ENCODE measurements at regions not wholly inside any gene's neighbourhood (a gene's known extent, or its start where the extent isn't known, plus 50 kb on each side); places are given as distances from the start of the nearest gene placed in this dataset.

GRCh38 chr12:125259178-125259867 is 194.1 kb downstream of the AACS start (continued):
- no peak for TF ChIP-seq CTCF (IDR thresholded peaks at IDR 0.05)
- TF ChIP-seq ZNF121 (CRISPR knock-in tag; IDR thresholded peaks at IDR 0.05): no peak
- TF ChIP-seq E2F5 (CRISPR knock-in tag; IDR thresholded peaks at IDR 0.05): no peak
- TF ChIP-seq TP53 (CRISPR knock-in tag; IDR thresholded peaks at IDR 0.05): no peak

GRCh38 chr12:125262851-125263250 is 197.6 kb downstream of the AACS start:
- ChIA-PET POLR2A (no interaction called here), CTCF (interaction anchor here (1.3 kb wide), 1 partner anchor 52 kb away, joined by 4 read pairs; no protein-coding TSS in a partner anchor)
- no peaks in the 10 kb centered on the region for H3K27me3 Mint-ChIP-seq (ENCODE audit: low read depth)
- peaks cover 24% of the 10 kb centered on the region for H3K36me3 Mint-ChIP-seq
- no peak for DNase-seq (ENCODE audit: low spot score)
- TF ChIP-seq SMAD4 (CRISPR knock-in tag; IDR thresholded peaks at IDR 0.05) (no peak), GRHL2 (CRISPR knock-in tag; IDR thresholded peaks at IDR 0.05; ENCODE audit: insufficient replicate concordance, severe bottlenecking) (no peak), ZNF281 (CRISPR knock-in tag; IDR thresholded peaks at IDR 0.05) (no peak), OVOL2 (CRISPR knock-in tag; IDR thresholded peaks at IDR 0.05; ENCODE audit: borderline replicate concordance) (no peak), ATF3 (CRISPR knock-in tag; conservative IDR thresholded peaks at IDR 0.05) (no peak), ZNF396 (CRISPR knock-in tag; IDR thresholded peaks at IDR 0.05; ENCODE audit: borderline replicate concordance) (no peak), ZNF121 (CRISPR knock-in tag; IDR thresholded peaks at IDR 0.05) (no peak), PREB (CRISPR knock-in tag; IDR thresholded peaks at IDR 0.05; ENCODE audit: borderline replicate concordance) (no peak), ATF2 (CRISPR knock-in tag; IDR thresholded peaks at IDR 0.05; ENCODE audit: borderline replicate concordance, low read depth) (no peak), FOXJ3 (CRISPR knock-in tag; IDR thresholded peaks at IDR 0.05; ENCODE audit: borderline replicate concordance) (no peak), CREM (CRISPR knock-in tag; IDR thresholded peaks at IDR 0.05) (no peak), ETV6 (CRISPR knock-in tag; IDR thresholded peaks at IDR 0.05) (no peak), E2F5 (CRISPR knock-in tag; IDR thresholded peaks at IDR 0.05) (no peak), USF2 (CRISPR knock-in tag; IDR thresholded peaks at IDR 0.05) (no peak), FOXP1 (CRISPR knock-in tag; IDR thresholded peaks at IDR 0.05; ENCODE audit: borderline replicate concordance) (no peak)
- no peaks in the 10 kb centered on the region for H3K4me1 Mint-ChIP-seq
- no peak overlapping the region for H3K4me3 Mint-ChIP-seq
- H3K27ac Mint-ChIP-seq: no peak overlapping the region
- no peak for ATAC-seq
- H3K9me3 Mint-ChIP-seq: peaks cover 12% of the 10 kb centered on the region
